ENCODE measurements at regions not wholly inside any gene's neighbourhood (a gene's known extent, or its start where the extent isn't known, plus 50 kb on each side); places are given as distances from the start of the nearest gene placed in this dataset.

DNA sequence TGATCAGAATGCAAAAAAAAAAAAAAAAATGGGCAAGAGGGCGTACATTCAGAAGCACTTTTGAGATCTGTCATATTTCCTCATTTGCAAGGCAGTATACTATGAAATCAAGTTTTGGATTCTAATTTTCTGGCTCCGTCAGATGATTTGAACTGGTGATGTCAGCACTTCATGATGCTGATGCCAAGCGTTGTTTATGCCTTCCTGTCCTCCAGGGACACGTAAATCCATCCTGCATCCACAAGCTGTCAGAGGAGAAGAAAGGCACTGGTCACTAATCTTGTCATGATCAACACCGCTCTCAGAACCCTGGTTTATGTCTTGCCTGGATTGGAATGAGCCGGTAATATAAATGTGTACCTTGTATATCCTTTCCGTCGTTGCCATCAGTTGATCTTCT lies 152.1 kb upstream of the EPHA3 start:
- DNase-seq: no peak
- Histone ChIP-seq H3K36me3 (replicated peaks in 1 of 2; ENCODE audit: control insufficient read depth in 1 of 2, insufficient read depth in 2 of 2, low read length in 1 of 2) (no peaks in the 10 kb centered on the region), H3K79me2 (ENCODE audit: insufficient read depth) (no peaks in the 10 kb centered on the region), H3K4me3 (ENCODE audit: low read depth in 2 of 2, low read length in 1 of 2) (no peak overlapping the region), H3K9me2 (no peaks in the 10 kb centered on the region), H3K9ac (no peak overlapping the region), H3K9me3 (no peaks in the 10 kb centered on the region), H3K27ac (ENCODE audit: low read depth in 2 of 2, low read length in 1 of 2) (no peak overlapping the region), H3F3A (replicated peaks; ENCODE audit: insufficient read depth) (peaks cover 14% of the 10 kb centered on the region), H4K20me1 (ENCODE audit: insufficient read depth) (no peaks in the 10 kb centered on the region), H2AFZ (ENCODE audit: low read depth) (no peak overlapping the region), H3K4me1 (ENCODE audit: control insufficient read depth in 1 of 2, insufficient read depth in 2 of 2, low read depth in 1 of 2, low read length in 1 of 2) (peaks cover 0 to 12% of the 10 kb centered on the region in 2 experiments; a peak in 2 of 4 replicates), H3K27me3 (ENCODE audit: insufficient read depth) (no peaks in the 10 kb centered on the region; the same call in 1 of the 2 replicates), H3K4me2 (no peak overlapping the region)
- POLR2A ChIA-PET: no interaction called here
- TF ChIP-seq TAF1 (IDR thresholded peaks at IDR 0.05; ENCODE audit: borderline replicate concordance, low read depth, low read length) (no peak), YY1 (IDR thresholded peaks at IDR 0.05; ENCODE audit: low read depth) (no peak), MXI1 (IDR thresholded peaks at IDR 0.05; ENCODE audit: low read depth, low read length) (no peak), NRF1 (IDR thresholded peaks at IDR 0.05; ENCODE audit: low read depth, low read length) (no peak), ELF1 (IDR thresholded peaks at IDR 0.05) (no peak), RCOR1 (IDR thresholded peaks at IDR 0.05; ENCODE audit: low read length) (no peak), RXRA (IDR thresholded peaks at IDR 0.05; ENCODE audit: borderline replicate concordance, low read depth) (no peak), USF1 (IDR thresholded peaks at IDR 0.05; ENCODE audit: borderline replicate concordance, low read depth) (no peak), IRF3 (IDR thresholded peaks at IDR 0.05; ENCODE audit: low read depth, low read length) (no peak), NFIC (IDR thresholded peaks at IDR 0.05; ENCODE audit: borderline replicate concordance) (no peak), CHD2 (IDR thresholded peaks at IDR 0.05; ENCODE audit: low read length, partially characterized antibody) (no peak), SIN3A (IDR thresholded peaks at IDR 0.05; ENCODE audit: borderline replicate concordance, low read depth, low read length) (no peak), EP300 (IDR thresholded peaks at IDR 0.05; ENCODE audit: borderline replicate concordance in 1 of 2, low read depth in 1 of 2, low read length in 1 of 2) (no peak), GABPA (IDR thresholded peaks at IDR 0.05; ENCODE audit: low read depth) (no peak), RAD21 (IDR thresholded peaks at IDR 0.05; ENCODE audit: low read length) (no peak), TCF12 (IDR thresholded peaks at IDR 0.05) (no peak), FOXM1 (IDR thresholded peaks at IDR 0.05; ENCODE audit: low read depth) (no peak), FOSL2 (IDR thresholded peaks at IDR 0.05; ENCODE audit: borderline replicate concordance, low read depth) (no peak)
- TF ChIP-seq, protein P1, sequence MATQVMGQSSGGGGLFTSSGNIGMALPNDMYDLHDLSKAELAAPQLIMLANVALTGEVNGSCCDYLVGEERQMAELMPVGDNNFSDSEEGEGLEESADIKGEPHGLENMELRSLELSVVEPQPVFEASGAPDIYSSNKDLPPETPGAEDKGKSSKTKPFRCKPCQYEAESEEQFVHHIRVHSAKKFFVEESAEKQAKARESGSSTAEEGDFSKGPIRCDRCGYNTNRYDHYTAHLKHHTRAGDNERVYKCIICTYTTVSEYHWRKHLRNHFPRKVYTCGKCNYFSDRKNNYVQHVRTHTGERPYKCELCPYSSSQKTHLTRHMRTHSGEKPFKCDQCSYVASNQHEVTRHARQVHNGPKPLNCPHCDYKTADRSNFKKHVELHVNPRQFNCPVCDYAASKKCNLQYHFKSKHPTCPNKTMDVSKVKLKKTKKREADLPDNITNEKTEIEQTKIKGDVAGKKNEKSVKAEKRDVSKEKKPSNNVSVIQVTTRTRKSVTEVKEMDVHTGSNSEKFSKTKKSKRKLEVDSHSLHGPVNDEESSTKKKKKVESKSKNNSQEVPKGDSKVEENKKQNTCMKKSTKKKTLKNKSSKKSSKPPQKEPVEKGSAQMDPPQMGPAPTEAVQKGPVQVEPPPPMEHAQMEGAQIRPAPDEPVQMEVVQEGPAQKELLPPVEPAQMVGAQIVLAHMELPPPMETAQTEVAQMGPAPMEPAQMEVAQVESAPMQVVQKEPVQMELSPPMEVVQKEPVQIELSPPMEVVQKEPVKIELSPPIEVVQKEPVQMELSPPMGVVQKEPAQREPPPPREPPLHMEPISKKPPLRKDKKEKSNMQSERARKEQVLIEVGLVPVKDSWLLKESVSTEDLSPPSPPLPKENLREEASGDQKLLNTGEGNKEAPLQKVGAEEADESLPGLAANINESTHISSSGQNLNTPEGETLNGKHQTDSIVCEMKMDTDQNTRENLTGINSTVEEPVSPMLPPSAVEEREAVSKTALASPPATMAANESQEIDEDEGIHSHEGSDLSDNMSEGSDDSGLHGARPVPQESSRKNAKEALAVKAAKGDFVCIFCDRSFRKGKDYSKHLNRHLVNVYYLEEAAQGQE (IDR thresholded peaks at IDR 0.05; ENCODE audit: low read depth, low read length): no peak
- 6% methylated on average over 8 of the region's 8 CpGs for WGBS (ENCODE audit: low lambda C conversion rate)
- CTCF ChIA-PET: no interaction called here
